GM13976 (cell line): ENCODE measurements at regions not wholly inside any gene's neighbourhood (a gene's known extent, or its start where the extent isn't known, plus 50 kb on each side); places are given as distances from the start of the nearest gene placed in this dataset.
A peak's percentile ranks its signal among the peaks of the same experiment; 100 is the strongest.

Experiments used
- DNase-seq: peaks from one replicate; pipeline ENCODE4 v3.0.0; 2012; ENCODE audit warnings: low spot score
- CTCF ChIP-seq: IDR thresholded peaks from 2 replicates; pipeline ENCODE4 v1.5.1; 2012; ENCODE audit warnings: borderline replicate concordance, mild to moderate bottlenecking; ENCODE audit not compliant: insufficient read depth; ENCODE audit errors: extremely low read depth, missing control alignments, control extremely low read depth
- in situ Hi-C: fragments of 300-500 bp; cut with MboI; formaldehyde crosslinking; loops from one replicate; pipeline ENCODE4 v1.12.0; 2022; ENCODE audit warnings: low sequenced_read_pairs, mixed read lengths, inconsistent platforms; ENCODE audit not compliant: unreplicated experiment

- DNase-seq, result no peak
- TF ChIP-seq CTCF, result no peak
- in situ Hi-C loops, result no loop called here
These were observed 78.2 kb downstream of the FAM76B start for GRCh38 chr11:95711162-95711944.

- no peak for DNase-seq
- in situ Hi-C loops, result loop anchor here (10.0 kb wide), 3 partner anchors 56 to 554 kb away; no protein-coding TSS in a partner anchor
These were observed 80.9 kb downstream of the FAM76B start for GRCh38 chr11:95708681-95709080.

GRCh38 chr11:95706974-95707387 is 82.6 kb downstream of the FAM76B start:
- no peak for TF ChIP-seq CTCF
- in situ Hi-C loops, result loop anchor here (10.0 kb wide), 3 partner anchors 58 to 552 kb away; no protein-coding TSS in a partner anchor
- DNase-seq, result no peak

More at GRCh38 chr11:95708681-95709080, 80.9 kb downstream of the FAM76B start:
- TF ChIP-seq CTCF, result no peak

GRCh38 chr11:95705485-95706124 is 84.0 kb downstream of the FAM76B start:
- in situ Hi-C loops, result loop anchor here (10.0 kb wide), 3 partner anchors 59 to 551 kb away; no protein-coding TSS in a partner anchor
- TF ChIP-seq CTCF, result peak; percentile 86
- peak; percentile 45 for DNase-seq

GRCh38 chr11:95704865-95705264 is 84.7 kb downstream of the FAM76B start:
- DNase-seq, result no peak
- in situ Hi-C loops, result loop anchor here (10.0 kb wide), 3 partner anchors 60 to 550 kb away; no protein-coding TSS in a partner anchor
- TF ChIP-seq CTCF, result no peak

- in situ Hi-C loops, result loop anchor here (10.0 kb wide), 3 partner anchors 62 to 548 kb away; no protein-coding TSS in a partner anchor
These were observed 86.5 kb downstream of the FAM76B start for GRCh38 chr11:95703049-95703448.

More at GRCh38 chr11:95703049-95703448, 86.5 kb downstream of the FAM76B start:
- no peak for TF ChIP-seq CTCF
- no peak for DNase-seq
